Activated CD8-positive, alpha-beta T cell treated with anti-CD3 and anti-CD28 coated beads for 36 hours (primary cell): ENCODE measurements at regions not wholly inside any gene's neighbourhood (a gene's known extent, or its start where the extent isn't known, plus 50 kb on each side); places are given as distances from the start of the nearest gene placed in this dataset.

Source experiments
- ATAC-seq: fragments of 200-7000 bp; cut with Tn5 transposase; one replicate; pipeline ENCODE4 v1.10.0; 2021; ENCODE audit warnings: mild to moderate bottlenecking, moderate library complexity
- CTCF ChIA-PET: fragments of 350-600 bp; sonication (Branson Sonifier 250); formaldehyde crosslinking; loops from one replicate; lab custom pipeline; 2021; ENCODE audit warnings: antibody characterized with exemption; lab: Charles Lee
- POLR2A ChIA-PET: fragments of 350-600 bp; sonication (Branson Sonifier 250); formaldehyde crosslinking; loops from one replicate; lab custom pipeline; 2021; ENCODE audit warnings: antibody characterized with exemption; lab: Charles Lee
- DNase-seq: peaks from one replicate; pipeline ENCODE4 v3.0.0-alpha.2; 2020
- H3K27ac Mint-ChIP-seq: one replicate; pipeline ENCODE4 v1.8.0; 2021; ENCODE audit warnings: mild to moderate bottlenecking, mixed read lengths
- H3K27me3 Mint-ChIP-seq: one replicate; pipeline ENCODE4 v1.8.0; 2021; ENCODE audit warnings: mixed read lengths
- H3K36me3 Mint-ChIP-seq: one replicate; pipeline ENCODE4 v1.8.0; 2021; ENCODE audit warnings: low read depth, mixed read lengths
- H3K4me1 Mint-ChIP-seq: one replicate; pipeline ENCODE4 v1.8.0; 2021; ENCODE audit warnings: low read depth, mixed read lengths
- H3K4me3 Mint-ChIP-seq: one replicate; pipeline ENCODE4 v1.8.0; 2021; ENCODE audit warnings: mild to moderate bottlenecking, moderate library complexity, mixed read lengths
- H3K9me3 Mint-ChIP-seq: one replicate; pipeline ENCODE4 v1.8.0; 2021; ENCODE audit warnings: mixed read lengths
- intact Hi-C: fragments of 100-400 bp; cut with micrococcal nuclease; formaldehyde crosslinking; loops from one replicate; pipeline ENCODE4 v1.10.0; 2022
- TF ChIP-seq, protein P1 (sequence below): fragments of 200-600 bp; IDR thresholded peaks from one replicate; pipeline ENCODE4 v1.8.0; 2022; ENCODE audit warnings: antibody characterized with exemption, mild to moderate bottlenecking

GRCh38 chr18:56252456-56252855 is 385.9 kb downstream of the TXNL1 start:
- H3K27me3 Mint-ChIP-seq, result peaks cover 4% of the 10 kb centered on the region
- peaks cover 2% of the 10 kb centered on the region for H3K4me1 Mint-ChIP-seq
- ChIA-PET CTCF (no interaction called here), POLR2A (no interaction called here)
- H3K36me3 Mint-ChIP-seq, result no peaks in the 10 kb centered on the region
- no peak overlapping the region for H3K27ac Mint-ChIP-seq
- TF ChIP-seq, protein P1, sequence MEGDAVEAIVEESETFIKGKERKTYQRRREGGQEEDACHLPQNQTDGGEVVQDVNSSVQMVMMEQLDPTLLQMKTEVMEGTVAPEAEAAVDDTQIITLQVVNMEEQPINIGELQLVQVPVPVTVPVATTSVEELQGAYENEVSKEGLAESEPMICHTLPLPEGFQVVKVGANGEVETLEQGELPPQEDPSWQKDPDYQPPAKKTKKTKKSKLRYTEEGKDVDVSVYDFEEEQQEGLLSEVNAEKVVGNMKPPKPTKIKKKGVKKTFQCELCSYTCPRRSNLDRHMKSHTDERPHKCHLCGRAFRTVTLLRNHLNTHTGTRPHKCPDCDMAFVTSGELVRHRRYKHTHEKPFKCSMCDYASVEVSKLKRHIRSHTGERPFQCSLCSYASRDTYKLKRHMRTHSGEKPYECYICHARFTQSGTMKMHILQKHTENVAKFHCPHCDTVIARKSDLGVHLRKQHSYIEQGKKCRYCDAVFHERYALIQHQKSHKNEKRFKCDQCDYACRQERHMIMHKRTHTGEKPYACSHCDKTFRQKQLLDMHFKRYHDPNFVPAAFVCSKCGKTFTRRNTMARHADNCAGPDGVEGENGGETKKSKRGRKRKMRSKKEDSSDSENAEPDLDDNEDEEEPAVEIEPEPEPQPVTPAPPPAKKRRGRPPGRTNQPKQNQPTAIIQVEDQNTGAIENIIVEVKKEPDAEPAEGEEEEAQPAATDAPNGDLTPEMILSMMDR, result no peak
- intact Hi-C loops, result no loop called here
- ATAC-seq (no peak), DNase-seq (no peak)
- H3K9me3 Mint-ChIP-seq, result peaks cover 4% of the 10 kb centered on the region
- no peak overlapping the region for H3K4me3 Mint-ChIP-seq

DNA sequence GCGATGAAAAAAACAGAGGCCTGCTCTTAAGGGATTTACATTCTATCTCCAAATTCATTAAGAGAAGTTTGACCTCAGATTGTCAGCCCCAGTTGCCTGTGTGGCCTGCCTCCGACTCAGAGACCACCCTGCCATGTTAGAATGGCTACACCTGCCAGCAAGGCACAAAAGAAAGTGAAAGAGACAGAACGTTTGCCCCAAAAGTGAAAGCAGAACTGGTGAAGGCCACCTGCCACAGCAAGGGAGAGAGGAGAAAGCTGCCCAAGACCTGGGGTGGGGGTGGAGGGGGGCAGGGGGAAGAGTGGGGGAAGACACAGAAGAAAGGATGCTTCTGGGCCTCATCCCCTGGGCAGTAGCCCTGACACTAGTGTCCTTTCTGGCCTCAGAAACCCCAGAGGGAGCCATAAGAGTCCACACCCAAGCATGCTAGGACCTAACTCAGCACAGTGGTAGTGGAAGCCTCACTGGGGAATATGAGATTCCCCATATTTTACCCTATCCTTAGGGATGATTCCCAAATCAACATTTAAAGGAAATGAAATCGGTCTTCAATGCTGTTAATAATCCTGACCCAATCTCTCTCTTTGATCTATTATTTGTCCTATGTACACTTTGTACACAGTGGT is 389.7 kb downstream of the TXNL1 start:
- Mint-ChIP-seq H3K4me1 (no peaks in the 10 kb centered on the region), H3K36me3 (no peaks in the 10 kb centered on the region), H3K27me3 (peaks cover 4% of the 10 kb centered on the region), H3K27ac (no peak overlapping the region), H3K4me3 (no peak overlapping the region), H3K9me3 (no peaks in the 10 kb centered on the region)
- CTCF ChIA-PET, result no interaction called here
- DNase-seq (peak; percentile 3), ATAC-seq (no peak)
- TF ChIP-seq, protein P1, result no peak
- intact Hi-C loops, result no loop called here
- POLR2A ChIA-PET, result no interaction called here

DNA sequence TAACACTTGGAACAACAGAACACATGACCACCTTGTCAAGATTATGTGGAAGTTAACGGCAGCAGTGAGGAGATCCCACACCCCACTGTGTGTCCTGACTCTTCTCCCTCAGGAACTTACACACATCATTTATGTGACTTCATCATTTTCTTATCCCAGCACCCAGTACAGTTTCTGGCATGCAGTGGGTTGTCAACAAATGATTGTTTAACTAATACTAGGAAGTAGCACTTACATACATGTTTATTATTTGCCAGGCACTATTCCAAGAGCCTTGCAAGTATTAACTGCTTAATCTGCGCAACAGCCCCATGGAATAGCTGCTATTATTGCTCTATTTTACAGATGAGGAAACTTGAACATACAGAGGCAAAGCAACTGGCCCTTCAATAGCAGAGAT is 391.5 kb downstream of the TXNL1 start:
- intact Hi-C loops, result no loop called here
- Mint-ChIP-seq H3K4me1 (no peaks in the 10 kb centered on the region), H3K36me3 (no peaks in the 10 kb centered on the region), H3K27ac (no peak overlapping the region), H3K4me3 (no peak overlapping the region), H3K27me3 (peaks cover 4% of the 10 kb centered on the region), H3K9me3 (no peaks in the 10 kb centered on the region)
- TF ChIP-seq, protein P1, result no peak
- CTCF ChIA-PET, result no interaction called here
- POLR2A ChIA-PET, result no interaction called here
- ATAC-seq, result no peak
- DNase-seq, result no peak

GRCh38 chr18:56245866-56246580 is 392.4 kb downstream of the TXNL1 start:
- intact Hi-C loops, result no loop called here
- Mint-ChIP-seq H3K36me3 (no peaks in the 10 kb centered on the region), H3K4me1 (no peaks in the 10 kb centered on the region), H3K27me3 (peaks cover 3% of the 10 kb centered on the region), H3K9me3 (no peaks in the 10 kb centered on the region), H3K27ac (no peak overlapping the region), H3K4me3 (no peak overlapping the region)
- ChIA-PET POLR2A (no interaction called here), CTCF (no interaction called here)
- DNase-seq (no peak), ATAC-seq (no peak)
- TF ChIP-seq, protein P1, result no peak

- ChIA-PET POLR2A (no interaction called here), CTCF (no interaction called here)
- intact Hi-C loops, result no loop called here
- Mint-ChIP-seq H3K4me3 (no peak overlapping the region), H3K27me3 (no peaks in the 10 kb centered on the region), H3K4me1 (no peaks in the 10 kb centered on the region), H3K27ac (no peak overlapping the region), H3K9me3 (no peaks in the 10 kb centered on the region), H3K36me3 (no peaks in the 10 kb centered on the region)
- DNase-seq (no peak), ATAC-seq (no peak)
- TF ChIP-seq, protein P1, result no peak
These were observed 398.0 kb downstream of the TXNL1 start for GRCh38 chr18:56240405-56240804.
